ENCODE measurements at regions not wholly inside any gene's neighbourhood (a gene's known extent, or its start where the extent isn't known, plus 50 kb on each side); places are given as distances from the start of the nearest gene placed in this dataset.
"Not testable (repeated sequence)": the region's sequence is repeated elsewhere in the genome, so short reads cannot be mapped to it uniquely, and the experiment has no call there.

DNA sequence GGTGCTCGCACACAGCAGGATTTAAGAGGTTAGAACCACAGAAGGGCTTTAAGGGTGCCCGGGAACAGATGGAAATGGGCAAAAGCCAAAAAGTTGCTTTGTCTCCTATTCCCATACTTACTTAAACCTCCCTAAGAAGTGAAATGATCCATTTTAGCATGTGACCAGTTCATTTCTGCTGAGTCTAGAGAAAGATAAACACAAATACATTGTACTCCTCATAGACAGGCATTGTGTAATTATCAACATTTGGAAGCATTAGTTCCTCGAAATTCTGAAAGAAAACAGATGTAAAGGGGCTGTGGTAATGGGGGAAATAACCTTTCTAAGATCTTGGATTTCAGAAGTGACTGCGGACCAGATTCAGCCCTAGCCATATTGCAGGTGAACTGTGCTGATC, 178.3 kb downstream of the CYB561 start:
- FAIRE-seq = no peak

DNA sequence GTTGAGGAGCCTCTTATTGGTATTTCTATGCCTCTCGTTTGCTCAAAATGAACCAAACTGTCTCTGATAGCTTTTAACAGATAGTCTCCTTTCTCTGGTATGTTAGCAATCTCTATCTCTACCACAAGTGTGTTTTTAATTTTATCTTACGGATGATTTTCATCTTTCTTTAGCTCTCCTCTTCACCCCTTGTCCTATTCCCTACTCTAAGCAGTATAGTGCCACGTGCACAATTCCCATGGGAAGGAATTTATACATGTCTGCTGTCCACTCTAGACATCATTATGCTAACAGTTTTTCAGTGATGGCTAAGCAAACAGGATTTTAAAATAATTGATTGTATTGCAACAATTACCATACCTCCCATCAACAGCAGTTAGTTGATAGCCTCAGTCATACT, 177.3 kb downstream of the CYB561 start:
- no peak for FAIRE-seq

DNA sequence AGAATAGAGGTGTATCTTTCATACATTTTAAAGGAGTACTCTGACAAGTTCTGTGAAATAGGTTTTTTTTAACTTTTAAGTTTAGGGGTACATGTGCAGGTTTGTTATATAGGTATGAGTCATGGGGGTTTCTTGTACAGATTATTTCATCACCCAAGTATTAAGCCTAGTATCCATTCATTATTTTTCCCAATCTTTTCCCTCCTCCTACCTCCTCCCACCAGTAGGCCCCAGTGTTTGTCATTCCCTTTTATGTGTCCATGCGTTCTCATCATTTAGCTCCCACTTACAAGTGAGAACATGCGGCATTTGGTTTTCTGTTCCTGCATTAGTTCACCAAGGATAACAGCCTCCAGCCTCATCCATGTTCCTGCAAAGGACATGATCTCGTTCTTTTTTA, 175.5 kb downstream of the CYB561 start:
- no peak for FAIRE-seq

DNA sequence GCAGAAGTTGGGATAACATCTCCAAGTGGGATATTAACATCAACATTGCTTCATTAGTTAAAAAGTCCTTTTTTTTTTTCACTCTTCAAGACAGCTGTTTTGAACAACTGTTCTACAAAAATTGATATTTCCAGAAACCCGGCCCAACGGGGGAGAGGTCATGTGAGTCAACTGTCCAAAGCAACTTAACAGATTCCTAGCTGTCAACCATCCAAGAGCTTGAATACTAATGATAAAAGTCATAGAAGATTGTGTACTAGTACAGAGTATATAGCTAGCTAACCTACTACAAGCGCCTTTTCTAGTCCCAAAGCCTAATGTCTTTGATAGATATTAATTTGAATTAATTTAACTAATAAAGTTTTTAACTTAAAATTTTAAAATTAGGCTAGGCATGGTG, 172.0 kb downstream of the CYB561 start:
- FAIRE-seq = no peak

DNA sequence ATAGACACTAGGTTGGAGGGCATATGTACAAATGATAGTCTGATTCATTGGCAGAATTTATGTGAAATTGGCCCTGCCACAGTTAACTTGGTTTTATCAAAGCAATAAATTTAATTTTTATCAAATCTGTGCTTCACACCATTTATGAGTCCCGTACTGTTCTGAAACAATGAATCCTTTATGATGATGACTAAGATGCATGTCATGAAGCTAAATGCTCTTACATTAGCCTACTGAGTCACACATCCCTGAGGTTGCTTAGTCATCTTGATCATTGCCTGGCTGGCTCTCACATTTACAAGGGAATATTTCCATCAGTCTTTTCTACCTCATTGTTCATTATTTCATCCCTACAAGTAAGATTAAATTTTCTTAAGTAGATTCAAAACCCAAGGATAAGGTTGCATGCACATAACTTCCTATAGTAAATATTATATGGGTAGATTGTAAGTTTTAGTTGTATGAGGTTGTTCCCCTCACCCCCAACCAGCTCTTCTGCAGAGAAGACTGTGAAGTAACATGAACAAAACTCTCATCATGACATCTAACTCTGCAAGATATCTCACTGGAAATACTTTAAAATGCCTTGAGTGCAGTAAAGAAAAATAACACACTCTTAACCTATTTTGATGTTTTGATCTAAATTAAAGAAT, 170.7 kb downstream of the CYB561 start:
- peak; percentile 88 for FAIRE-seq

DNA sequence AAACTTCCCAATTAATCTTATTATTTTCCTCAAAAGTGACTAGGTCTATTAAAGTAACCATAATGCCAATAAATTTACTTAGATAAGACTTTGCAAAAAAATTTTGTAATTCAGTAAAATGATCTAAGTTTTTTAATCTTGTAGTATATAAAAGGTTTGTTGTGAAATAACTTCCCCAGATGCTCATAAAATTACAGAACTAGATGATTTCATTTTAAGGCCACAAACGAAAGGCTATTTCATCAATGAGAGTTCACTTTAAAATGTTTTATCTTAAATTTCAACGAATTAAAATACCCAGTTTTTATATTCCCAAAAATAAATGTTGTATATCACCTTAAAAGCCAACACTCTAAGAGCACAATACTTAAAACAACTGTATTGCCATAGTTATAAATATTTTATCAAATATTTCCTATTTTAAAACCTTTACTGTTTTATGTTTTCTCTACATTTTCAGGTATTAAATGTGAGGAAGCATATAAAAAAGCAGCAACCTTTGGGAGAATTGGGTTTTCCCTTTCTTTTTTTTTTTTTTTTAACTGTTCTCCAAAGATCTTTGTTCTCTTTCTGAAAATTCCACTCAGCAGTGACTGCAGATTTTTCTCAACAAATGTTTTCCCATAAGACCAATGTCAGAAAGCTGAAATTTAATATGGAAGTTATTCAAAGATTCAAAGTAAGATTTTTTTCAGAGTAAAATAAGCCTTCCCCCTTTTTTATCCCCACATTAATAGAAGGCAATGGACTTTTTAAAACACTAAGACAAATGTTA, 169.9 kb downstream of the CYB561 start:
- no peak for FAIRE-seq

DNA sequence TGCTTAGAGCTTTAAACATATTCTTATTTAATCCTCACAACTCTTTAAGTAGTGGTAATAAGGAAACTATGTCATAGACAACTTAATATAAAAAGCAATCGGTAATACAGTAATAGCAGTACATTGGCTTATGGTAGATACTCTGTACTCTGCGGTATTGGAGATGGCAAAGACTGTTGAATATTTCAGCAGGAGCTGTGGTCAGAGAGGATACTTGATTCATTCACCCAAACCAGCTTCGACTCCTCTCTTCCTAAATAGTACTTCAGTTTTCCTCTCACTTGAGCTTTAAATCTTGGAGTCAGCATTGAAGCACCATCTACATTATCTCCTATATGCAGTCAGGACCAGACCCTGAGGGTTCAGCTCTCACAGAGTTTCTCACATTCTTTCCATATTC, 169.3 kb downstream of the CYB561 start:
- FAIRE-seq = no peak

DNA sequence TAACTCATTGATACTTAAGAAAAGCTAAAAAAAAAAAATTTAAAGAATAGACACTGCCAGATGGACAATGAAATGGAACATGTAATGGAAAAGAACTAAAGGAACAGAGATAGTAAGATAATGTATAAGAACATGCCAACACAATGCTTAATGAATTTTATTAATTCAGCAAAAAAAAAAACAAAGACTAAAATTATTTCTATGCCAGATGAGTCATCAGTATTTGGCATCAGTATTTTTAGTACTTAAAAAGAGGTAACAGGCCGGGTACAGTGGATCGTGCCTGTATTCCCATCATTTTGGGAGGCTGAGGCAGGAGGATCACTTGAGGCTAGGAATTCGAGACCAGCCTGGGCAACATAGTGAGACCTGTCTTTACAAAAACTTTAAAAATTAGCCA, 168.5 kb downstream of the CYB561 start:
- FAIRE-seq = no peak

DNA sequence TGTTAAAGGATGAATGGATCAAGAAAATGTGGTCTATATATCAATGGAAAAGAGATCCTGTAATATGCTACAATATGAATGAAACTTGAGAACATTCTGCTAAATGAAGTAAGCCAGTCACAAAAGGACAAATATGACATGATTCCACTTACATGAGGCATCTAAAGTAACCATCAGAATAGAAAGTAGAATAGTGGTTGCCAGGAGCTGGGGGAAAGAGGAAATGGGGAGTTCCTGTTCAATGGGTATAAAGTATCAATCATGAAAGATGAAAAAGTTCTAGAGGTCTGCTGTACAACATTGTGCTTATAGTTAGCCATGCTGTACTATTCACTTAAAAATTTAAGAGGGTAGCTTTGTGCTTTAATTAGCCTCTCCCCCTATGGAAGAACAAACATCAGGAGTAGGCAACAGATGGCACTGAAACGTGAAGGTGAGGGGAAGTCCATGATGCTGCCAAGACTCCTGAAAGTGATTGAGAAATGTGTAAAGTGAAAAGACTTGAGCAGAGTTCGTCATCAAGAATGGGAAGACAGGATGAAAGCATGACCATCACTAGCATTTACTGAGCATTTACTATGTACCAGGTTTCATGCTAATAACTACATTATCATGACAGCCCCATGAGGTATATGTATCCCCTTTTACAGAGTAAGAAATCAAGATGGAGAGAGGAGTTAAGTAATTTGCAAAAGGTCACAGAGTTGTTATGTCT, 167.2 kb downstream of the CYB561 start:
- FAIRE-seq = no peak

DNA sequence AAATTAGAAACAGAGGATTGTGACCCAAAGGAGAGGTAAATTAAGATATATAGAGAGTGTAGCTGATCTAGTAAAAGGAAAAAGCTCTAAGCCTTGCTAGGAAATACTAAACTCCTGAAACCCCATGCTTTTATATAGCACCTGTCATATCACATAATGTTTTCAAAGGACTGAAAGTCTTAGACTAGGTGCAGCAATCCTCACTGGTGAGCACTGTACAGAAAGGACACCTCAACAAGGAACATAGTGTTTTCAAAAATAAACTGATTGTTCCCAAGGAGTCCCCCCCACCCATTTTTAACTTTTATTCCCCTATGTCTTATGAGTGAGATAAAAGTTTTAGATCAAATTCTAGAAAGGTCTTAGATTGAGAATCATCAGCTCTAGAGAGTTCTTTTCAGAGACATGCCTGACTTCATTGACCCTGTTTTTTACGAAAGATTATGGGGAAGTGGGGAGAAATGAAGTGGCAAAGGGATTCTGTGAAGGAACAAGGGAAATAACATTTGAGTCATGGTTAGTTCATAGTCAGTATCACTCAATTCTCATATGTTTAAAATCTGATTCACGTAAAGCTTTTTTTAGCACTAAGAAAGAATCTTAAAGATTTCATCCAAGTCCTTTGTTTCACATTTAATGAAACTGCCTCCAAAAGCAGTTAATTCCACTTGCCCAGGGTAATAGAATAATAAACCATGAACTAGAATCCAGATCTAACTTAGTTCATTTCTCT, 166.4 kb downstream of the CYB561 start:
- FAIRE-seq = no peak

DNA sequence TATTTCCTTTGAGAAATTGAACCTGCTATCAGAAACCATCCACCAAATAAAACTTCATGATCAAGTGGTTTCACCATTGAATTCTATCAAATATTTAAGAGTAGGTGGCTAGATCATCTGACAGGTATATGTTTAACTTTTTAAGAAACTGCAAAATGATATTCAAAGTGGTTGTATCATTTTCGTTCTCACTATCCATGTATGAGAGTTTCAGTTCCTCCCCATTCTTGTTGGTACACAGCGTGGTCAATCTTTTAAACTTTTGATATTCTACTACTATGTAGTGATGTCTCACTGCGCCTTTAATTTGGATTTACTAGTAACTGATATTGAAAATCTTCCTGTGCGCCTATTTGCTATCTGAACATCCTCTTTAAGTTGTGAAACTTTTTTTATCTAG, 163.7 kb downstream of the CYB561 start:
- FAIRE-seq = no peak

DNA sequence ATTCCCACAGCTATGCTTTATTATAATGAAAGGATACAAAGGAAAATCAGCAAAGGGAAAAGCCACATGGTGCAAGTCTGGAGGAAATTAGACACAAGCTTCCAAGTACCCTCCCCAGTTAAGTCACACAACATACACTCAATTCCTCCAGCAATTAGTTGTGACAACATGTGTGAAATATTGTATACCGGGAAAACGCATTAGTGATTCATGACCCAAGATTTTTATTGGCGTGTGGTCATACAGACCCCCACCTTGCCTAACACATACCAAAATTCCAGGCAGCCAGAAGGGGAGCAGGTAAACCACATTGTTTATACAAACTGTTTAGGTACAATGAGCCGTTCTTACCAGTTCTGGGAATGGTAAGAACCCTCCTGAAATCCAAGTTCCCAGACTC, 160.6 kb downstream of the CYB561 start:
- no peak for FAIRE-seq

DNA sequence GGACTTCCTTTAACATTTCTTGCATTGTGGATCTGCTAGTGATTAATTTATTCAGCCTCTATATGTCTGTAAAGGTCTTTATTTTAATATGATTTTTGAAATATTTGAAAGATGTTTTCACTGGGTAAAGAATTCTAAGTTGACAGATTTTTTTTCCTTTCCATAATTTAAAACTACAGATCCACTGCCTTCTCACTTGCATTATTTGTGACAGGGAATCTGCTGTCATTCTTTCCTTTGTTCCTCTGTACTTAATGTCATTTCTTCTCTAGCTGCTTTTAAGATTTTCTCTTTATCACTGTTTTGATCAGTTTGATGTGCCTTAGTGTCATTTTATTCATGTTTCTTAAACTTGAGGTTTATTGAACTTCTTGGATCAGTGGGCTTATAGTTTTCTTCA, 159.9 kb downstream of the CYB561 start:
- no peak for FAIRE-seq

DNA sequence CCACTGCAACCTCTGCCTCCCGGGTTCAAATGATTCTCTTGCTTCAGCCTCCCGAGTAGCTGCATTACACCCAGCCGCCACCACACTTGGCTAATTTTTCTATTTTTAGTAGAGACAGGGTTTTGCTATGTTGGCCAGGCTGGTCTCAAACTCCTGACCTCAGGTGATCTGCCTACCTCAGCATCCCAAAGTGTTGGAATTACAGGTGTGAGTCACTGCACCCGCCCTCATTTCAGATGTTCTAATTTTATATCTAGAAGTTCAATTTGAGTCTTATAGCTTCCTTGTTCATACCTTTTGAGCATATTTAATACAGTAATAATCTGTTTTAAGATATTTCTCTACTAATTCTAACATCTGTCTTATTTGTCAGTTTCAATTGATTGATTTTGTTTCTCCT, 159.1 kb downstream of the CYB561 start:
- not testable (repeated sequence) for FAIRE-seq

DNA sequence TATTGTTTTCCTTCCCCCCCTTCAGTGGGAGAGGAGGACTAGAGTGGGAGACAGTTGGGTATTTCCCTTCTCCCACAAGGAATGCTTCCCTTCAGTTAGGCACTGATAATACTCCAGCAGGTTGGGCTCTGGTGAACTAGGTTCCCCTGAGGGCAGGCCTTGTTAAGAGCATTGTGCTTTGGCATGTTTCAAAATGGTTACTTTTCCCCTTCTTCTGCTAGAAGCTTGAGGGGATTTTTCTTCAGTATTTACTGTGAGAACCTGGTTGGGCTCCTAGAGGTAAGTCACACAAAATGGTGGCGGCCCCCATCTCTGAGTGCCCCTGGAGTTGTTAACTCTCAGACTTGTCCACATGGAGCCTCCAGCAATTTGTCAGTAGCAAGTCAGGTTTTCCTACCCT, 156.2 kb downstream of the CYB561 start:
- FAIRE-seq = no peak

DNA sequence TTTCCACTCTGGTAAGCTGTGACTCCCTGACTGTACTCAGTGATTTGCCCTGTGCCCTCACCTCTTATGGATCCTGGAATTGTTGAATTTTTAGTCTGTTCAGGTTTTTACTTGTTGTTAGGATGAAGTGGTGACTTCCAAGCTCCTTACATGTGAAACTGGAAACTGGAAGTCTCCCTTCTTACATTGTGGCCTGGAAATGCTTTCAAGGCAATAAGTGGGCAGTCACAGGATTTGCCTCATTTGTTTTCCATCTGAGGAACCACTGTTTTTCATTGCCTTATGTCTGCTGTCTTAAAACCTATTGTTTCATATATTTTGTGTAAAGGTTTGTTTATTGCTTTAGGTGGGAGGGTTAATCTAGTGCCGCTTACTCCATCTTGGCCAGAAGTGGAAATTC, 155.8 kb downstream of the CYB561 start:
- no peak for FAIRE-seq

DNA sequence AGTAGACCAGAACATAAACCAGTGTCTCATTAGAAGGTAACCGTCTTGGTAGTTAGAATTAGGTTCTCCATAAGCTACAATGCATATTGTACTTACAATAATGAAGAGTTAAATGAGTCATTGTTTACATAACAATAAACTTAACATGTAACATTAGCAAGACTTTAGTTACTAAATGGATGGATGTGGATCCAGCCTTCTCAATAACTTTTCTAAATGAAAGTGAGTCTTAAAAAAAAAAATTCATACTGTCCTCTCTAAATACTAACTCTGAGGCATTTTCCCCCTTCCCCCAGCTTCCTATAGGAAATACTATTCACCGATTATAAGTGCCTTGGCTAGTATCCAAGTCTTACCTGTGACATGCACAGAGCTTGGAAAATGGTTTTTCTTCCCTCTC, 155.3 kb downstream of the CYB561 start:
- no peak for FAIRE-seq

DNA sequence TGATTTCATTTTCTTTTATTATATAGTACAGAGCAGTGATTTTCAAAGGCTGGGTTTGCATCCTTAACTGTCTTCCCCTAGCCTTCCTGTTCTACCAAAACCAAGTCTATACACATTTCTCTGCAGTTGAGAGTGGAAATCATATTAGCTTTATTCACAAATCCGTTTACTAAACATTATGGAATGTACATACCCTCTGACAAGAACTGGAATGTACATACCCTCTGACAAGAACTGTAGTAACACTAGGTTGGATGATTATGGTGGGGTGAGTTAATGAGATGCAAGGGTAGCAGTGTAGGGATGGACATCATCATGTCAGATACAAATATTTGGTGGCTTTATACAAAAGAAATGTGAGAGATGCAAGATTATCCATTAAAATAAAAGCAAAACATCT, 154.8 kb downstream of the CYB561 start:
- no peak for FAIRE-seq

DNA sequence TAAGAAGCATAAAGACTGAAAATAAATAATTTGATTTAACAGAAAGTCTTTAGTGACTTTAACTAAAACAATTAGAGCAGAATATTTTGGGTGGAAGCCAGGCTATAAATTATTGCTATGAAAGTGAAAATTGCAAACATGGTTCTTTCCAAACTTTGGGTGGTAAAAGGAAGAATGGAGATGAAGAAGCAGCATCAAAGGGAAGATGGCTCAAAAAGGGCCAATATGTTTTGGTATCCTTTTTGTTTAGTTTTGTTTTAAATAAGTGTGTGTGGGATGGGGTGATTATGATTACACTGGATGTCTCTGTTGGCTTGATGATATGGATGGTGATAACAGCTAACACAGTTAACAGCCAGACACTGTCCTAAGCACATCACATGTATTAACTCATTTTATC, 153.7 kb downstream of the CYB561 start:
- no peak for FAIRE-seq

DNA sequence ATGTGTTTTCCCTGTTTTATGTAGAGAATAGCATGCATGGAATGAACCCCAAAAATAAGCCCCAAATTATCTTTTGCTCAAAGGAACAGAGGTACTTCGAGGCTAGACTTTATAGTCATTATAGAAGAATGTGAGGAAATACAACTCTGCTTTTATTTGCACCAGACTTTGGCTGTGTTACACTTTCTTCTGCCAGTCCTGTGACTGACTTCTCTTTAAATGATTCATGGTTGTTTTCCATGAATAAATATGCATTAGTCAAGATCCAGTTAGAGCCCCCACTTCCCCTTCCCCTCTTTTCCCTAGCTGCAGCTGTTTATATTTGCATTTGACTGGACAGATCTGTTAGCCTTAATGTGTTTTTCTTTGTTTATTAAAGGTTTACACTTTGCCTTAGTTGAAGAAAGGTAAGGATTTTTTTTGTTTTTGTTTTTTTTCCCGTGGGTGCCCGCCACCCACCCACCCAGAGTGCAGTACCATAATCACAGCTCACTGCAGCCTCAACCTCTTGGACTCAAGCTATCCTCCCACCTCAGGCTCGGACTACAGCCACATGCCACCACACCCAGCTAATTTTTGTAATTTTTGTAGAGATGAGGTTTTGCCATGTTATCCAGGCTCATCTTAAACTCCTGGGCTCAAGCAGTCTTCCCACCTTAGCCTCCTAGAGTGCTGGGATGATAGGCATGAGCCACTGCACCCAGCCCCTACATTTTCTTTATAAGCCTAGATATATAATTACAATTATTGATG, 152.6 kb downstream of the CYB561 start:
- FAIRE-seq = no peak

DNA sequence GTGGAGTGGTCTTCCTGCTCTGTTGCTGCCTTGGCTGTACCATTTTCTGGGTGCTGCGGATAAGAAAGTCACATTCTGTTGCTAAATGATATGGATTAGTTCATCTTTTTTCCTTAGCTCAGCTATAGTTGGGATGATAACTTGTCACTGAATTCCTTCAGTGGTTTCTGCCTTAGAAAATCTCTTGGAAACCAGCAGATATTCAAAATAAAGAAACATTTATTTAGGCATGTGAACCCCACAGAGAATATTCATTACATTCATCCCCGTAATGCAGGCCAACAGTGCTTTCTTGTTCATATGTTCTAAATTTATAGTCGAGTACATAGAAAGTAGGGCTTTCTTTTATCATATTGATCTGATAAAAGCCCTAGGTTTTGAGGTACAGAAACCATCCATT, 151.3 kb downstream of the CYB561 start:
- no peak for FAIRE-seq

DNA sequence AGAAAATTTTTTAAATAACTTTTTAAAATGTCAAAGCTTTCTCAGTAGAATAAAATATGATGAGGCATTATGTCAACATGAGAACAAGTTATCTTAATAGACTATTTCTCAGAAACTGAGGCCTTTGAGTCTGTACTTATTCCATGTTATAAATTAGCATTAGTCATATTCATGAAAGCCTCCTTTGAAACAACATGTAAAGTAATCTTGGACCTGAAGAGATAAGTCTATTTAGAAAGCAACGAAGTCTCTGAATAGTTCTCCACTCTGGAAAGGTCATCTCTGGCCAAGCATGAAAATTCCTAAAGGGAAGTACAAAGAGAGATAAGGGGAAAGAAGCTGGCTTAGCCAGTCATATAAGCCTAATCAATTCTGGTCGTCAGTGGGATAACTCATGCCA, 150.8 kb downstream of the CYB561 start:
- peak; percentile 13 for FAIRE-seq

Data from islet of Langerhans (tissue), 1 donor.